GM12875 (cell line): ENCODE measurements at regions not wholly inside any gene's neighbourhood (a gene's known extent, or its start where the extent isn't known, plus 50 kb on each side); places are given as distances from the start of the nearest gene placed in this dataset.

ENCODE experiments used
- H3K4me3 ChIP-seq: one replicate; pipeline ENCODE4 v1.5.1; 2011; ENCODE audit warnings: low read depth, low read length, control low read depth
- CTCF ChIP-seq: IDR thresholded peaks from 2 replicates; pipeline ENCODE4 v1.5.1; 2011; ENCODE audit warnings: low read depth, mild to moderate bottlenecking, control low read depth, inconsistent platforms, low read length, moderate library complexity, borderline replicate concordance; ENCODE audit not compliant: insufficient read depth

GRCh38 chr6:6434151-6434550 is 113.7 kb upstream of the F13A1 start:
- TF ChIP-seq CTCF: no peak
- no peak overlapping the region for H3K4me3 ChIP-seq

GRCh38 chr6:6434723-6435122 is 114.3 kb upstream of the F13A1 start:
- no peak for TF ChIP-seq CTCF
- no peak overlapping the region for H3K4me3 ChIP-seq

GRCh38 chr6:6436366-6436765 is 115.9 kb upstream of the F13A1 start:
- no peak overlapping the region for H3K4me3 ChIP-seq
- no peak for TF ChIP-seq CTCF

- no peak for TF ChIP-seq CTCF
These were observed 116.5 kb upstream of the F13A1 start for GRCh38 chr6:6436946-6437345.

GRCh38 chr6:6438286-6438685 is 117.8 kb upstream of the F13A1 start:
- no peak for TF ChIP-seq CTCF
- no peak overlapping the region for H3K4me3 ChIP-seq

More at GRCh38 chr6:6436946-6437345, 116.5 kb upstream of the F13A1 start:
- H3K4me3 ChIP-seq: no peak overlapping the region

GRCh38 chr6:6439778-6440177 is 119.3 kb upstream of the F13A1 start:
- no peak overlapping the region for H3K4me3 ChIP-seq
- TF ChIP-seq CTCF: no peak

- no peak overlapping the region for H3K4me3 ChIP-seq
- TF ChIP-seq CTCF: no peak
These were observed 131.5 kb upstream of the F13A1 start for GRCh38 chr6:6452002-6452401.
